Loucy (cell line): ENCODE measurements at regions not wholly inside any gene's neighbourhood (a gene's known extent, or its start where the extent isn't known, plus 50 kb on each side); places are given as distances from the start of the nearest gene placed in this dataset.

ENCODE experiments used
- H2AFZ ChIP-seq: fragments of 200-600 bp; sonication (generic); 2 replicates; pipeline ENCODE4 v1.6.0; 2016; ENCODE audit warnings: antibody characterized with exemption, mild to moderate bottlenecking, low read length, moderate library complexity
- H3F3A ChIP-seq: fragments of 200-600 bp; 2 replicates; pipeline ENCODE4 v1.6.0; 2016; ENCODE audit warnings: antibody characterized with exemption, low read depth, mild to moderate bottlenecking
- H3K27me3 ChIP-seq: fragments of 200-600 bp; sonication (generic); 2 replicates; pipeline ENCODE4 v1.6.1; 2014; ENCODE audit warnings: low read length, mild to moderate bottlenecking; ENCODE audit not compliant: insufficient read depth, poor library complexity, severe bottlenecking
- H3K36me3 ChIP-seq: fragments of 200-600 bp; sonication (generic); 2 replicates; pipeline ENCODE4 v1.6.1; 2016; ENCODE audit warnings: low read length; ENCODE audit not compliant: insufficient read depth
- H3K4me1 ChIP-seq: fragments of 200-600 bp; sonication (generic); 2 replicates; pipeline ENCODE4 v1.5.1; 2014; ENCODE audit warnings: low read length, mild to moderate bottlenecking; ENCODE audit not compliant: insufficient read depth, poor library complexity, severe bottlenecking
- H3K4me2 ChIP-seq: fragments of 200-600 bp; sonication (generic); 2 replicates; pipeline ENCODE4 v1.6.0; 2014; ENCODE audit warnings: antibody characterized with exemption, low read length, low read depth, mild to moderate bottlenecking; ENCODE audit not compliant: poor library complexity, severe bottlenecking
- H3K4me3 ChIP-seq: fragments of 200-600 bp; sonication (generic); 2 replicates; pipeline ENCODE4 v1.5.1; 2014; ENCODE audit warnings: low read length, mild to moderate bottlenecking, mixed read lengths; ENCODE audit not compliant: poor library complexity, severe bottlenecking
- H3K79me2 ChIP-seq: fragments of 200-600 bp; sonication (generic); 2 replicates; pipeline ENCODE4 v1.6.1; 2014; ENCODE audit warnings: low read length; ENCODE audit not compliant: insufficient read depth
- H3K9ac ChIP-seq: fragments of 200-600 bp; sonication (generic); 2 replicates; pipeline ENCODE4 v1.6.0; 2014; ENCODE audit warnings: mild to moderate bottlenecking, low read depth, low read length, moderate library complexity; ENCODE audit not compliant: poor library complexity, severe bottlenecking
- H3K9me2 ChIP-seq: fragments of 200-600 bp; sonication (generic); replicated peaks from 2 replicates; pipeline ENCODE4 v1.6.1; 2016; ENCODE audit warnings: low read depth, low read length, mixed read lengths
- H3K9me3 ChIP-seq: fragments of 200-600 bp; sonication (generic); 2 replicates; pipeline ENCODE4 v1.6.1; 2014; ENCODE audit warnings: mild to moderate bottlenecking, antibody characterized with exemption, low read length, low read depth; ENCODE audit not compliant: insufficient read depth
- H4K20me1 ChIP-seq: fragments of 200-600 bp; sonication (generic); 2 replicates; pipeline ENCODE4 v1.6.0; 2014; ENCODE audit warnings: antibody characterized with exemption, low read length, mild to moderate bottlenecking; ENCODE audit not compliant: insufficient read depth, poor library complexity, severe bottlenecking
- EZH2phosphoT487 ChIP-seq: fragments of 200-600 bp; IDR thresholded peaks from 2 replicates; pipeline ENCODE4 v1.6.1; 2018; ENCODE audit warnings: antibody characterized with exemption, mild to moderate bottlenecking, moderate library complexity, borderline replicate concordance
- TF ChIP-seq, protein P1 (sequence below): fragments of 200-600 bp; sonication (generic); conservative IDR thresholded peaks from 2 replicates; pipeline ENCODE4 v1.5.1; 2014; ENCODE audit warnings: mild to moderate bottlenecking, antibody characterized with exemption, low read length

DNA sequence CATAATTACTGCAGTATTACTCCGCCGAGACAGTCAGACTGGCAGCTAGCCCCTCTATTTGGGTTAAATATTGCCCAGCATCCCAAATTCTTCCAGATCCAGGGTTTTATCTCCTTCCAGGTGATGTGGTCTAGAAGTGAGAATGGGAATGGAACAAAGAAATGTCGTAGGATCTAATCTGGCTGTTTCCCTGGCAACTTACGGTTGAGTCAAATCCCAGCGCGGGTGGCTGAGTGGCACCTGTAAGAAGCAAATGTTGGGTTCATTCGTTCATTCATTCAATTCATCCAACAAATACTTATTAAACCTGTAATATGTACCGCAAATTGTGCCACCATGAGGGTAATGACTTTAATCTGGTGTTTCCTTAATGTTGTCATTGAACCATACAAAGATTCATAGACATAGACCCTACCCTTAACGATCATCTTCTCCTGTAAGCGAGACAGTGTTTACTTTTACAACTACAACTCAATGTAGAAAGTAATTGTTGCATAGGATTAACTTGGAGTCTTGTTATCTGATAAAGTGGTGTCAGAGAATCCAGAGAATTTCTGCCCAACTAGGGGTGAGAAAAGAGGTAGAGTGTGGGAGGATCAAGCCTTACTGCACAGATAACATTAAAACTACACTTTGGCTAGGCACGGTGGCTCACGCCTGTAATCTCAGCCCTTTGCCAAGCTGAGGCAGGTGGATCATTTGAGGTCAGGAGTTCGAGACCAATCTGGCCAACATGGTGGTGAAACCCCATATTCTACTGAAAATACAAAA is 91.3 kb upstream of the ADGRF1 start:
- Histone ChIP-seq H3K9me2 (no peaks in the 10 kb centered on the region), H2AFZ (no peak overlapping the region), H3F3A (no peaks in the 10 kb centered on the region; the same call in 1 of the 2 replicates), H4K20me1 (no peaks in the 10 kb centered on the region), H3K27me3 (no peaks in the 10 kb centered on the region), H3K79me2 (no peaks in the 10 kb centered on the region), H3K4me2 (no peak overlapping the region), H3K4me1 (peaks cover 24% of the 10 kb centered on the region), H3K9me3 (no peaks in the 10 kb centered on the region), H3K36me3 (no peaks in the 10 kb centered on the region), H3K4me3 (no peak overlapping the region), H3K9ac (no peak overlapping the region)
- TF ChIP-seq EZH2phosphoT487: no peak
- TF ChIP-seq, protein P1, sequence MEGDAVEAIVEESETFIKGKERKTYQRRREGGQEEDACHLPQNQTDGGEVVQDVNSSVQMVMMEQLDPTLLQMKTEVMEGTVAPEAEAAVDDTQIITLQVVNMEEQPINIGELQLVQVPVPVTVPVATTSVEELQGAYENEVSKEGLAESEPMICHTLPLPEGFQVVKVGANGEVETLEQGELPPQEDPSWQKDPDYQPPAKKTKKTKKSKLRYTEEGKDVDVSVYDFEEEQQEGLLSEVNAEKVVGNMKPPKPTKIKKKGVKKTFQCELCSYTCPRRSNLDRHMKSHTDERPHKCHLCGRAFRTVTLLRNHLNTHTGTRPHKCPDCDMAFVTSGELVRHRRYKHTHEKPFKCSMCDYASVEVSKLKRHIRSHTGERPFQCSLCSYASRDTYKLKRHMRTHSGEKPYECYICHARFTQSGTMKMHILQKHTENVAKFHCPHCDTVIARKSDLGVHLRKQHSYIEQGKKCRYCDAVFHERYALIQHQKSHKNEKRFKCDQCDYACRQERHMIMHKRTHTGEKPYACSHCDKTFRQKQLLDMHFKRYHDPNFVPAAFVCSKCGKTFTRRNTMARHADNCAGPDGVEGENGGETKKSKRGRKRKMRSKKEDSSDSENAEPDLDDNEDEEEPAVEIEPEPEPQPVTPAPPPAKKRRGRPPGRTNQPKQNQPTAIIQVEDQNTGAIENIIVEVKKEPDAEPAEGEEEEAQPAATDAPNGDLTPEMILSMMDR: no peak

DNA sequence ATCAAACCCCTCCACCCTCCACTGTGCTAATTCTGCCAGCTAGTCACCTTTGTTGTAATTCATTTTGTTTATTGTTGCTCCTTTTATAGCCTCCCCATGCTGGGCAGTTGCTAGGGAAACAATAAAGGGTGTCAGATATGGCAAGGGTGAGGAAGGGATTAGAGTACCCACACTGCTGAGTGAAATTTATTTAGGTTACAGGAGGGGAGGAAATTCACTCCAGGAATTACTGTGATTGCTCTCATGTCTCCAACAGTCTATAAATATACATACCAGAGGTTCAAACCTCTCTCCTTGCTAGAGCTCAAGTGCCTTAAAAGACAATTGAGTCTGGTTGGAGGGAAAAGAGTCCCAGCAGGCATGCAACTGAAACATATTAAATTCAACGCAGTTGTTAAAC is 90.6 kb upstream of the ADGRF1 start:
- Histone ChIP-seq H2AFZ (no peak overlapping the region), H3F3A (no peaks in the 10 kb centered on the region; the same call in 1 of the 2 replicates), H3K9ac (no peak overlapping the region), H3K4me3 (no peak overlapping the region), H3K4me2 (no peak overlapping the region), H3K36me3 (no peaks in the 10 kb centered on the region), H3K79me2 (no peaks in the 10 kb centered on the region), H4K20me1 (no peaks in the 10 kb centered on the region), H3K9me3 (no peaks in the 10 kb centered on the region), H3K27me3 (no peaks in the 10 kb centered on the region), H3K9me2 (no peaks in the 10 kb centered on the region), H3K4me1 (peaks cover 24% of the 10 kb centered on the region)
- TF ChIP-seq EZH2phosphoT487: no peak

DNA sequence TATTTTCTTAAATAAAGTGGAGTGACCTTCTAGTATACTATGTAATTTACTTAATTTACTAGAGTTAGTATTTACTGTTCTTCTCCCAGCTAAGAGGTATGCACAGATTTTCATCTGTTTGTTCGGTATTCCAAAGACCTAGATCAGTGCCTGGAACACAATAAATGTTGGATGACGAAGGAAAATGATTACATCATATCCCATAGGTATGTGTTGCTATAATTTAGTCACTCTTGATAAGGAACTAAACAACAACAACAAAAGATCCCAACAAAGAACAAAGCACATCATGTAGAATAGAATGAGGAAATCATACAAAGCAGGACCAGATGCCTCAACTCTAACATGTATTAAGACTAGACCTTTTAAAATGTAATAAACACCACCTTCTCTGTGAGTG is 89.6 kb upstream of the ADGRF1 start:
- Histone ChIP-seq H3K9ac (no peak overlapping the region), H3K4me3 (no peak overlapping the region), H3K27me3 (no peaks in the 10 kb centered on the region), H4K20me1 (no peaks in the 10 kb centered on the region), H3F3A (no peaks in the 10 kb centered on the region; the same call in 1 of the 2 replicates), H3K9me3 (no peaks in the 10 kb centered on the region), H2AFZ (no peak overlapping the region), H3K4me2 (no peak overlapping the region), H3K9me2 (no peaks in the 10 kb centered on the region), H3K4me1 (peaks cover 24% of the 10 kb centered on the region), H3K79me2 (no peaks in the 10 kb centered on the region), H3K36me3 (no peaks in the 10 kb centered on the region)
- no peak for TF ChIP-seq EZH2phosphoT487
- TF ChIP-seq, protein P1: no peak
